Neural crest cell (in vitro differentiated cells): ENCODE measurements at regions not wholly inside any gene's neighbourhood (a gene's known extent, or its start where the extent isn't known, plus 50 kb on each side); places are given as distances from the start of the nearest gene placed in this dataset.

Source experiments
- DNase-seq: peaks from one replicate; pipeline ENCODE4 v3.0.0; 2021; ENCODE audit warnings: low read depth, mixed read lengths, low spot score
- H3K27ac Mint-ChIP-seq: one replicate; pipeline ENCODE4 v1.8.0; 2021; ENCODE audit warnings: mild to moderate bottlenecking, mixed read lengths; ENCODE audit not compliant: unreplicated experiment
- H3K27me3 Mint-ChIP-seq: 2 replicates; pipeline ENCODE4 v1.8.0; 2021; ENCODE audit warnings: low read depth, mild to moderate bottlenecking, mixed read lengths
- H3K36me3 Mint-ChIP-seq: 2 replicates; pipeline ENCODE4 v1.8.0; 2021; ENCODE audit warnings: low read depth, mild to moderate bottlenecking, mixed read lengths
- H3K4me1 Mint-ChIP-seq: 2 replicates; pipeline ENCODE4 v1.8.0; 2021; ENCODE audit warnings: mixed read lengths
- H3K4me3 Mint-ChIP-seq: one replicate; pipeline ENCODE4 v1.8.0; 2021; ENCODE audit warnings: mild to moderate bottlenecking, mixed read lengths
- H3K9me3 Mint-ChIP-seq: 2 replicates; pipeline ENCODE4 v1.8.0; 2021; ENCODE audit warnings: mixed read lengths
- CTCF ChIP-seq: fragments of 200-600 bp; sonication (generic); conservative IDR thresholded peaks from 2 replicates; pipeline ENCODE4 v1.5.0; 2021; ENCODE audit warnings: antibody characterized with exemption, mild to moderate bottlenecking

DNA sequence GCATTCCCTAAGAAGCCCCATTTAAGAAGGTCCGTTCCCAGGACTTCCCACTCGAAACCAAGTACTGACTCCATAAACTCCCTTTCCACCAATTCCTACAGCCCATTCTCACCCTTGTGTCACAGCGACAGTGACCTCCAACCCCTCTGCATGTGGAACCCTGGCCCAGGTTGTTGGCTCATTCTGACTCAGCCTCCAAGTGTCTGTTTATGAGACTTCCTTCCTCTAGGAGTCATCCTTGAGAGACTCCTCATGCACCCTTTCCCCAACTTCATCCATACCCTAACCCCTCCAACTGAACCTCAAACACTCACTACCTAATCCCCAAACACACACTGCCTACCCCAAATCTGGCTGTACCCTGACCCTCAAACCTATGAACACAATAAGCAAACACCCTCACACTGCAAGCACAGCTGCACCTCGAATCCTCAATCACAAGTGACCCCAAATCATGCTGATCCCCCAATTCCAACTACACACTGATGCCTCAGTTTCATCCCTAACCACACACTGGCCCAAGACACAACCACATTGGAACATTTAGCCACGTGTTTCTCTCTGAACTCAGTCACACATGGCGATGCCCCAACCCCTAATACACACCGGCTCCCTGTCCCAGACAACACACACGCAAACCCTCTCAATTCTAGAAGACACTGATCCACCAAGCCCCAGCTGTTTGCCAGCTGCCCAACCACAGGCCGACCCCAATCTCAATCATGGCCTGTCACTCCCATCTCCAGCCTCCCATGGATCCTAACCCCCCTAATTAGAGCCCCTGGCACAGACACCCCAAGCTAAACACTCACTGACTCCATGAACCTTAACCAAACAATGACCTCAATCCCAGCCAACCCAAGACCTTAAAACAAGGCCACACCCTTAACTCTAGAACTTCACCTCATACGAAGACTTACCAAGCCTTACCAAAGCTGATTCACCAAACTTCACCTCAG, 219.6 kb downstream of the CYP26B1 start:
- DNase-seq = no peak
- H3K27ac Mint-ChIP-seq = no peak overlapping the region
- H3K4me1 Mint-ChIP-seq = peaks cover 5% of the 10 kb centered on the region
- H3K4me3 Mint-ChIP-seq = no peak overlapping the region
- H3K36me3 Mint-ChIP-seq = no peaks in the 10 kb centered on the region
- H3K27me3 Mint-ChIP-seq = peaks cover 2% of the 10 kb centered on the region
- no peaks in the 10 kb centered on the region for H3K9me3 Mint-ChIP-seq
- TF ChIP-seq CTCF = no peak

DNA sequence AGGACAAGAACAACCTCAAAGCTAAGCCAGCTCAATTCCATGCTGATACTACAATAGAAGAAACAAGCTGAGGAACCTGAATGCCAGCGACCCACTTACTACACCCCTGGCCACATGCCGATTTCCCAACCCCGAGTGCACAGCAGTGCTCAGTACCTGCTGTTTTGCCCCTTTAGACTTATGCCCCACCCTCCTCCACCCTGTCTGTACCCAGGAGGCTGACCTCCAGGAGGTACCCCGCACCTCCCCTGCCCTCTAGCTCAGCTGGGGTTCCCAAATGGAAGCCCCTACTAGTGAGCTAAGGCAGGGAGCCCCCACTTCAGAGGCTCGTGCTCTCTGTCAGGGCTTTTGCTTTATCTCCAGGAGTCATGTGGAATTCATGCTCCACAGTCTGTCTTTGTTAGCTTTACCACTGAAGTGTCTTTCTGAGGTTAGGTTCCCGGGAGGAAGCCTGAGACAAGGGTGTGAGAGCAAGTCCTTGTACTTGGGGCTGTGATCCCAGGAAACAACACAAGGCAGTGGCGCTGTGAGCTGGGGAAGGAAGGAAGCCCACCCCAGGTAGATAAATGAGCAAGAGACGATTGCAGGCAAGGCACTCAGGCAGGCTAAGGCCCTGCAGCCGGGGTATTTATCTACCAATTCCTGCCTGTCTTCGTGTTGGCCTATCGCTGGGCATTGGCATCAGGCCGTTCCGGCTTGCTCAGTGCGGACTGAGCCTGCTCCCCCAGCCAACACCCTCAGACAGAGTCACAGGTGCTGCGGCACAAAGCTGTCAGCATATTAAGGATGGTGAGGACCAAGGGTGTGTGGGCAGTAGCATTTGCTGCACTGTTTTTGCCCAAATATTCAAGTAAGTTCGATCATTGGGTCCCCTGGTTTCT, 220.5 kb downstream of the CYP26B1 start:
- no peak overlapping the region for H3K27ac Mint-ChIP-seq
- no peak overlapping the region for H3K4me3 Mint-ChIP-seq
- H3K27me3 Mint-ChIP-seq = peaks cover 5% of the 10 kb centered on the region
- H3K4me1 Mint-ChIP-seq = peaks cover 5% of the 10 kb centered on the region
- no peaks in the 10 kb centered on the region for H3K9me3 Mint-ChIP-seq
- DNase-seq = peak; percentile 0
- H3K36me3 Mint-ChIP-seq = no peaks in the 10 kb centered on the region
- no peak for TF ChIP-seq CTCF

GRCh38 chr2:71926089-71926447, 221.6 kb downstream of the CYP26B1 start:
- no peak overlapping the region for H3K27ac Mint-ChIP-seq
- no peaks in the 10 kb centered on the region for H3K36me3 Mint-ChIP-seq
- H3K9me3 Mint-ChIP-seq = no peaks in the 10 kb centered on the region
- H3K4me3 Mint-ChIP-seq = no peak overlapping the region
- DNase-seq = no peak
- peaks cover 5% of the 10 kb centered on the region for H3K4me1 Mint-ChIP-seq
- TF ChIP-seq CTCF = no peak
- peaks cover 12% of the 10 kb centered on the region for H3K27me3 Mint-ChIP-seq

- no peak for TF ChIP-seq CTCF
- peaks cover 5% of the 10 kb centered on the region for H3K4me1 Mint-ChIP-seq
- H3K27me3 Mint-ChIP-seq = peaks cover 15% of the 10 kb centered on the region
- H3K36me3 Mint-ChIP-seq = no peaks in the 10 kb centered on the region
- H3K27ac Mint-ChIP-seq = no peak overlapping the region
- no peak for DNase-seq
- no peaks in the 10 kb centered on the region for H3K9me3 Mint-ChIP-seq
- H3K4me3 Mint-ChIP-seq = no peak overlapping the region
Observed at GRCh38 chr2:71925268-71926088, 222.2 kb downstream of the CYP26B1 start.
